ENCODE measurements at regions not wholly inside any gene's neighbourhood (a gene's known extent, or its start where the extent isn't known, plus 50 kb on each side); places are given as distances from the start of the nearest gene placed in this dataset.

GRCh38 chr2:136394136-136395060 is 276.4 kb upstream of the CXCR4 start:
- TF ChIP-seq CTCF (IDR thresholded peaks at IDR 0.05) (no peak), POLR2A (IDR thresholded peaks at IDR 0.05) (no peak)

Data from thyroid gland (tissue), 4 donors.